ENCODE measurements at regions not wholly inside any gene's neighbourhood (a gene's known extent, or its start where the extent isn't known, plus 50 kb on each side); places are given as distances from the start of the nearest gene placed in this dataset.

DNA sequence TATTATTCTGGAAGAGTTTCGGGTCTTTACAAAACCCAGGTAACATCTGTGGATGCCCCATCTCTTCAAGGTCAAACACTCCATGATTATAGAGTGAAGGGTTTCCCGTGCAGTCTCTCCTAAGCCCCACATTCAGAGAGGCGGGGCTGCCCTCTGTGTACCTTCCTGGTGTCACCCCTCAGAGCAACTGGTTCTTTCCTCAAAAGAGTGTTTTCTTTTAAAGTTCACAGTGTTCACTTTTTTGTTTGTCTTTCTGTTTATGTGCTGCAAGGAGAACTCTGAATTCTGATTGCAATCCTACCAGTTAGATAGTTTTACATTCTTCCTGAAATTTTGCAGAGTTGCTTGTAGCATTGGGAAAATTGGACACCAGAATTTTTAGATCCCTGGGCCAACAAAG, 190.2 kb downstream of the ADAMTS15 start:
- no peak for DNase-seq (ENCODE audit: low read depth in 2 of 2)

GRCh38 chr11:130639369-130639768, 190.9 kb downstream of the ADAMTS15 start:
- DNase-seq (ENCODE audit: low read depth in 2 of 2), result no peak

- DNase-seq (ENCODE audit: low read depth in 2 of 2), result no peak
Observed at GRCh38 chr11:130640526-130640925, 192.1 kb downstream of the ADAMTS15 start.

DNA sequence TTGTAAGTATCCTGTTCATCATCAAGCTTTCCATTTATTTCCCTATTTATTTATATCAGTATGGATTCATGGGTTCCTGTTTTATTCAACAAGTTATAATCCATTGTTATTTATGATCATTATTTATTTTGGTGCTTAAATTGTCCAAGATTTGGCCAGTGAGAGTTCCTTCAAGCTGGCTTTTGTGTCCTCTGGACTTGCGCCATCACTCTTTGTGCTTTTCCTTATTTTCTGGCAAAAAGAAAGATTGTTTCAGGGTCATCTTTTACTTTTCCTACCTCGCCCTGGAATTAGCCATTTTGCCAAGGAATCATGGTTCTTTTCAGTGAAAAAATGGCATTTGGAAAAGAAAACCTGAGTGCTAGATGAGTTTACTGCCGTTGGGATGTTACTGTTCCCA, 193.4 kb downstream of the ADAMTS15 start:
- no peak for DNase-seq (ENCODE audit: low read depth in 2 of 2)

GRCh38 chr11:130642994-130643393, 194.5 kb downstream of the ADAMTS15 start:
- DNase-seq (ENCODE audit: low read depth in 2 of 2), result no peak

- no peak for DNase-seq (ENCODE audit: low read depth in 2 of 2)
Observed at GRCh38 chr11:130644187-130644586, 195.7 kb downstream of the ADAMTS15 start.

GRCh38 chr11:130645164-130645842, 196.9 kb downstream of the ADAMTS15 start:
- DNase-seq (ENCODE audit: low read depth in 2 of 2), result no peak

DNA sequence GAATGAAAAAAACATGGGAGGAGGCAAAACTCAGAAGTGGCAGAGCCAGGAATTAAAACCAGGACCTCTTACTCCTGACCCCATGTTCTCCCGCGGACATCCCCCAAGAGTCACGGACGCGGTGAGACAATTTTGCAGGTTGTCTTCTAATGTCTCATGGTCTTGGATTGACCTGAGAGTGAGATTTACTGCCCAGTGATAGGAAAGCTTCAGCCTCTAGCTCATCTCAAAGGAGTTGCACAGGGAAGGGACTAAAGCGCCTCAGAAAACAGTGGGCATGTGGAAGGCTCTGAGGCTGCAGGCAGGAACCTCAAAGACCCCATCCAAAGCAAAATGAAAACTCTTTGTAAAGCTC, 197.4 kb downstream of the ADAMTS15 start:
- no peak for DNase-seq (ENCODE audit: low read depth in 2 of 2)

GRCh38 chr11:130646881-130647280, 198.4 kb downstream of the ADAMTS15 start:
- no peak for DNase-seq (ENCODE audit: low read depth in 2 of 2)

- DNase-seq (ENCODE audit: low read depth in 2 of 2), result no peak
Observed at GRCh38 chr11:130647371-130647770, 198.9 kb downstream of the ADAMTS15 start.

GRCh38 chr11:130649801-130650200, 201.4 kb downstream of the ADAMTS15 start:
- no peak for DNase-seq (ENCODE audit: low read depth in 2 of 2)

DNA sequence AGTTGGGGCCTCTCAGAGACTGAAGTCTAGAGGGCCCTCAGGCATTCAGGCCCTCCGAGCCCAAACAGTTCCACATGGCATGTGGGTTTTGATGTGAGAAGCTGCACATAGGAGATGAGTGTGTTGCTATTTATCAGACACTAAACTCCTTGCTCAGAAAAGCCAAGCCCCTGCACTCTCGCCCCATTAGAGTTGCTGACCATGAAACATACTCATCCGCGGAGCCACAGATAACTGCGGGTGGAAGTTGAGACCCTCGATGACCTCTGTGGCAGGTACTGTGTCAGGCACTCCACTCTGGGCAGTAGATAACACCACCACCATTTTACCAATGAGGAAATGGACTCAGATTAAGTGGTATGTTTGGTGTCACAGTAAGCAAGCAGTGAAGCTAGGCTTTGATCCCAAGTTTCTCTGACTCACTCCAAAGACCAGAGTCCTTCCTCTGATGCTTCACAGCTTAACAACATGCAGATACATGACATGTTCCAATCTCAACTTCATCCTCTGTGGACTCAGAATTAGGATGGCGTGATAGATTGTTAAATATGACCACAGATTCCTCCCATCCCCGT, 202.1 kb downstream of the ADAMTS15 start:
- DNase-seq (ENCODE audit: low read depth in 2 of 2), result no peak

DNA sequence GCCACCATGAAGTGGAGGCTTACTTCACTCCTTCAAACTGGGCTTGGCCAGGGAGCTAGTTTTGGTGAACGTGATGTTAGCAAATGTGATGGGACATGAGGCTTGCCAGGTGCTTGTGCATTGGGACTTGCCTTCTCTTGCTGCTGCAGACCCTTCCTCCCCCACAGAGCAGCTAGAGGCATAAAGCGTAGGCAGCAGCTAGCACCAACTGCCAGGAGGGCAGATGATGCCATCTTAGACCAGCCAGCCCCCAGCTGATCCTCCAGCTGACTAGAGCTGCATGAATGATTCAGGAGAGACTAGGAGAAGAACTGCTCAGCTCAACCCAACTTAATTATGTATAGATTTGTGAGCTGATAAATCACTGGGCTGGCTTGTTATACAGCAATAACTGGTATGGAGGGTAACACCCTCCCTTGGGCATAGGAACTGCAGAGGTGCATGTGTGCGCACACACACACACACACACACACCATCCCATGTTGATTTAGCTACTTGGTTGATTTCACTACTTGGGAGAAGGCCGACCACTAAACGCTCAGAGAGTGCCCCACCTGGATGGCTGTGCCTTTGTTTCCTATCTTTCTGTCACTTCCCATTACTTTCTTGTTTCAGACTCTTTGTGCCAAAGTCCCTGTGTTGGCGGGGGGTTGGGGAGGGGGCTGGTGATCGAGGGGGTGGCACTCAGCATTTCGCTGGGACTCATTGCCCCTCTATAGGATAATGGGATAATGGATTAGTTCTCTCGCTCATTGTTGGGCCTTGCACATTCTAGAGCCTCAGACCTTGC, 202.8 kb downstream of the ADAMTS15 start:
- no peak for DNase-seq (ENCODE audit: low read depth in 2 of 2)

DNA sequence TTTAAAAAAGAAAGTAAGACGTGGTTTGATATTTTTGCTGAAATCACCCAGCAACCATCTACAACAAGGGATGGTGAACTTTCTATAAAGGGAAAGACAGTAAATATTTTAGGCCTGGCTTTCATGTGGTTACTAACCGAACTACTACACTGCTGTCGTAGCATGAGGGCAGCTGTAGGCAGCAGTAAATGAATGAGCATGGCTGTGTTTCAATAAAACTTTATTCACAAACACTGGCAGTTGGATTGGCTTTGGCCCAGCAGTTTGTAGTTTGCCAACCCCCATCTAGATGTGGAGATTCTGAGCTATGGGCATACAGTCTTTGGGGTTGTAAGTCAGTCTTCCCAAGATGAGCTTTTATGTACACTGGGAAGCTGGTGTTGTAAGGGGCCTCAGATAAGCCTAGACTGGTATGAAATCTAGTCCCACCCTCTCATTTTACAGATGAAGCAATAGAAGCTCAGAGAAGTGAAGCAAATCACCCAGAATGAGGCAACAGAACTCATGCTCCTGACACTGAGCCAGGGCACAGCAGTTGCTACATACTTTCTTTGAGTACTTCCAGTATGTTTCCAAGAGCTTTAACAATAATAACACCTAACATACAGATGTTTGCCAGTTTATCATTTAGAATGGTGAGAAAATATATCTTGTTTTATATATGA, 204.4 kb downstream of the ADAMTS15 start:
- no peak for DNase-seq (ENCODE audit: low read depth in 2 of 2)

DNA sequence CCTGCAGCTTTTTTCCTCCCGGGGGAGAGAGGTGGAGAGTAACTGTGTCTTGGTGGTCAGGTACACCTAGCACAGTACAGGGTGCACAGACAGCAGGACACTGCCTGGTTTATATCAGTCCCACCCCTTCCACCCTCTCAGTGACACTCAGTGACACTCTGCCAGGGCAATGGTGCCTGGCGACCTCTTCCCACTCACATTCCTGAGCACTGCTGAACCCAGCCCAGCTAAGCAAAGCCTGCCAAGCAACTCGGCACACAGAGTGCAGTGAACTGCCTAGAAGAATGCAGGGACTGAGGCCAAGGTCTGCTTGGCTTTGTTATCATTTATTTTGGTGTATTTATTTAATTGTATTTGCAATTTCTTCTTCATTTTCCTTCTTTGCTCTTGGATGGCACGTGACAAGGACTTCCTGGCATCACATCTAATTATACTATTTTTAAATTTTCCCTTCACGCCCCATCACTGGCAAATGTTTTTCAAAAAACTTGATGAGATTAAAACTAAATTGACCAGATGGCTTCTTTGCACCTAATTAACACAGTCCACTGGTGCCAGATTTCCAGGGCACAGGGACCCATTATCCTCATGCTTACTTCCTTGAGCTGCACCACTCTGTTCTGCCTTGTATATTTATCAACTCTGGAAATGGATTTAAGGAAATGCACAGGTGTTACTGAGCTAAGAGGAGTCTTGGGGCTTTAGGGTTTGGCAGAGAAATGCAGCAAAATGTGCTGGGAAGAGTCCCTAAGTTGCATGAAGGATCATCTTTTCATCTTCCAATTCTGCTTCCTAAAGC, 205.6 kb downstream of the ADAMTS15 start:
- peak in 1 of 2 donors; percentile 28 for DNase-seq (ENCODE audit: low read depth in 2 of 2)

GRCh38 chr11:130655300-130655699, 206.9 kb downstream of the ADAMTS15 start:
- DNase-seq (ENCODE audit: low read depth in 2 of 2), result no peak

- no peak for DNase-seq (ENCODE audit: low read depth in 2 of 2)
Observed at GRCh38 chr11:130666781-130667251, 218.4 kb downstream of the ADAMTS15 start.

GRCh38 chr11:130668751-130669150, 220.3 kb downstream of the ADAMTS15 start:
- DNase-seq (ENCODE audit: low read depth in 2 of 2), result no peak

- no peak for DNase-seq (ENCODE audit: low read depth in 2 of 2)
Observed at GRCh38 chr11:130670200-130670599, 221.8 kb downstream of the ADAMTS15 start.

GRCh38 chr11:130671801-130672700, 223.6 kb downstream of the ADAMTS15 start:
- DNase-seq (ENCODE audit: low read depth in 2 of 2), result peak in 1 of 2 donors; percentile 35
